ENCODE measurements at regions not wholly inside any gene's neighbourhood (a gene's known extent, or its start where the extent isn't known, plus 50 kb on each side); places are given as distances from the start of the nearest gene placed in this dataset.

GRCh38 chr6:22091424-22091948 lies 205.3 kb downstream of the PRL start:
- TF ChIP-seq CTCF (IDR thresholded peaks at IDR 0.05; ENCODE audit: insufficient read depth, low read depth, low read length) (no peak), EZH2 (IDR thresholded peaks at IDR 0.05; ENCODE audit: insufficient read depth, low read length) (no peak)
